SK-N-SH (cell line): ENCODE measurements at regions not wholly inside any gene's neighbourhood (a gene's known extent, or its start where the extent isn't known, plus 50 kb on each side); places are given as distances from the start of the nearest gene placed in this dataset.

ENCODE experiments used
- CTCF ChIA-PET: fragments of 300-600, 350-600 bp; formaldehyde crosslinking; extraction: SDS; loops from one replicate; lab custom pipeline; 2021; lab: Yijun Ruan, JAX
- POLR2A ChIA-PET: fragments of 350-600 bp; sonication (Branson Sonifier 250); formaldehyde crosslinking; extraction: SDS; loops from one replicate; lab custom pipeline; 2020; ENCODE audit warnings: antibody characterized with exemption, inconsistent platforms; lab: Yijun Ruan, JAX
- DNase-seq: peaks from one replicate; pipeline ENCODE4 v3.0.0; 2012
- H2AFZ ChIP-seq: fragments of 200-600 bp; sonication (generic); 2 replicates; pipeline ENCODE4 v1.8.1; 2016; ENCODE audit warnings: antibody characterized with exemption, mild to moderate bottlenecking, low read depth
- H3F3A ChIP-seq: fragments of 200-600 bp; sonication (generic); replicated peaks from 2 replicates; pipeline ENCODE3; 2016; ENCODE audit warnings: antibody characterized with exemption, mild to moderate bottlenecking; ENCODE audit not compliant: insufficient read depth
- H3K27ac ChIP-seq, 2 experiments: fragments of 200-500 bp in 1 of 2; fragments of 200-600 bp in 1 of 2; sonication (Bioruptor generic) in 1 of 2; sonication (generic), shearing (Covaris generic) in 1 of 2; 2 replicates each; pipeline versions ENCODE4 v1.5.1 to v1.6.1; 2014 to 2016; ENCODE audit warnings: low read depth in 2 of 2, inconsistent platforms in 1 of 2, low read length in 1 of 2, mild to moderate bottlenecking in 1 of 2, mixed read lengths in 1 of 2
- H3K27me3 ChIP-seq: fragments of 200-600 bp; sonication (generic), shearing (Covaris generic); 2 replicates; pipeline ENCODE4 v1.6.1; 2016; ENCODE audit warnings: mixed run types; ENCODE audit not compliant: insufficient read depth
- H3K36me3 ChIP-seq, 2 experiments: fragments of 200-500 bp in 1 of 2; fragments of 200-600 bp in 1 of 2; sonication (Bioruptor generic) in 1 of 2; sonication (generic) in 1 of 2; replicated peaks in 1 of 2; 2 replicates each; pipeline versions ENCODE3 to v1.5.1; 2014 to 2016; ENCODE audit warnings: low read length in 1 of 2, mild to moderate bottlenecking in 1 of 2; ENCODE audit not compliant: insufficient read depth in 2 of 2, control insufficient read depth in 1 of 2
- H3K4me1 ChIP-seq, 2 experiments: fragments of 200-500 bp in 1 of 2; fragments of 200-600 bp in 1 of 2; sonication (Bioruptor generic) in 1 of 2; sonication (generic), shearing (Covaris generic) in 1 of 2; 2 replicates each; pipeline versions ENCODE4 v1.5.1 to v1.6.1; 2014 to 2016; ENCODE audit warnings: low read depth in 1 of 2, low read length in 1 of 2, mixed run types in 1 of 2; ENCODE audit not compliant: insufficient read depth in 2 of 2, control insufficient read depth in 1 of 2
- H3K4me2 ChIP-seq: fragments of 200-600 bp; sonication (generic), shearing (Covaris generic); 2 replicates; pipeline ENCODE4 v1.6.1; 2017; ENCODE audit warnings: mixed run types
- H3K4me3 ChIP-seq, 2 experiments: fragments of 200-500 bp in 1 of 2; fragments of 200-600 bp in 1 of 2; sonication (Bioruptor generic) in 1 of 2; sonication (generic), shearing (Covaris generic) in 1 of 2; 2 replicates each; pipeline versions ENCODE4 v1.5.1 to v1.8.1; 2014 to 2016; ENCODE audit warnings: low read depth in 2 of 2, inconsistent platforms in 1 of 2, low read length in 1 of 2, mild to moderate bottlenecking in 1 of 2, mixed read lengths in 1 of 2, moderate library complexity in 1 of 2
- H3K79me2 ChIP-seq: fragments of 200-600 bp; sonication (generic); 2 replicates; pipeline ENCODE4 v1.8.1; 2017; ENCODE audit warnings: mild to moderate bottlenecking; ENCODE audit not compliant: insufficient read depth
- H3K9ac ChIP-seq: fragments of 200-600 bp; sonication (generic); 2 replicates; pipeline ENCODE4 v1.6.1; 2017; ENCODE audit warnings: mixed run types
- H3K9me2 ChIP-seq: fragments of 200-600 bp; sonication (generic); 2 replicates; pipeline ENCODE4 v1.6.1; 2017; ENCODE audit warnings: mixed run types
- H3K9me3 ChIP-seq: fragments of 200-600 bp; sonication (generic); 2 replicates; pipeline ENCODE4 v1.6.1; 2017; ENCODE audit warnings: mixed run types, mild to moderate bottlenecking, moderate library complexity
- H4K20me1 ChIP-seq: fragments of 200-600 bp; sonication (generic); 2 replicates; pipeline ENCODE4 v1.6.1; 2017; ENCODE audit warnings: mild to moderate bottlenecking, mixed run types; ENCODE audit not compliant: insufficient read depth
- CHD2 ChIP-seq: fragments of 150-350 bp; IDR thresholded peaks from 2 replicates; pipeline ENCODE4 v1.6.1; 2018; ENCODE audit warnings: low read length; ENCODE audit not compliant: partially characterized antibody
- EP300 ChIP-seq, 2 experiments: IDR thresholded peaks; 2 replicates each; pipeline versions ENCODE4 v1.4.0 to v1.6.1; 2012; ENCODE audit warnings: borderline replicate concordance in 1 of 2, low read depth in 1 of 2, low read length in 1 of 2
- FOXJ3 ChIP-seq: sonication (generic); formaldehyde crosslinking; IDR thresholded peaks from 2 replicates; pipeline ENCODE4 v1.5.1; 2020; ENCODE audit warnings: mild to moderate bottlenecking, missing genetic modification reagents
- MEF2A ChIP-seq: IDR thresholded peaks from 2 replicates; pipeline ENCODE4 v1.4.0; 2012; ENCODE audit warnings: low read depth, borderline replicate concordance
- MXI1 ChIP-seq: IDR thresholded peaks from 2 replicates; pipeline ENCODE4 v1.6.1; 2012; ENCODE audit warnings: mild to moderate bottlenecking, low read depth, low read length, improper control_type of control experiment
- NFIC ChIP-seq: IDR thresholded peaks from 2 replicates; pipeline ENCODE4 v1.4.0; 2012; ENCODE audit warnings: borderline replicate concordance
- POLR2AphosphoS5 ChIP-seq: IDR thresholded peaks from 2 replicates; pipeline ENCODE4 v1.6.1; 2012; ENCODE audit warnings: low read depth, low read length
- RFX5 ChIP-seq: IDR thresholded peaks from 2 replicates; pipeline ENCODE4 v1.6.1; 2012; ENCODE audit warnings: mild to moderate bottlenecking, improper control_type of control experiment, low read length
- RXRA ChIP-seq: IDR thresholded peaks from 2 replicates; pipeline ENCODE4 v1.4.0; 2012; ENCODE audit warnings: low read depth, mild to moderate bottlenecking, borderline replicate concordance
- TAF1 ChIP-seq: IDR thresholded peaks from 2 replicates; pipeline ENCODE4 v1.6.1; 2012; ENCODE audit warnings: low read depth, mild to moderate bottlenecking, low read length, moderate library complexity, borderline replicate concordance
- USF1 ChIP-seq: IDR thresholded peaks from 2 replicates; pipeline ENCODE4 v1.4.0; 2012; ENCODE audit warnings: low read depth, borderline replicate concordance
- WGBS: methylation state at CpG from one replicate; pipeline ENCODE4 v1.1.6; 2017; ENCODE audit warnings: low lambda C conversion rate; 5-methylcytosine and 5-hydroxymethylcytosine counted together
- TF ChIP-seq, protein P1 (sequence below): IDR thresholded peaks from 2 replicates; pipeline ENCODE4 v1.6.1; 2012; ENCODE audit warnings: mild to moderate bottlenecking, low read depth, low read length, moderate library complexity

GRCh38 chr10:35705671-35706070 is 63.6 kb upstream of the FZD8 start:
- Histone ChIP-seq H3K27ac (no peak overlapping the region), H3K9me3 (no peaks in the 10 kb centered on the region), H3K4me1 (no peaks in the 10 kb centered on the region), H3K4me3 (no peak overlapping the region), H3K36me3 (no peaks in the 10 kb centered on the region), H2AFZ (no peak overlapping the region), H3K4me2 (no peak overlapping the region), H3K27me3 (no peaks in the 10 kb centered on the region), H4K20me1 (no peaks in the 10 kb centered on the region), H3K79me2 (no peaks in the 10 kb centered on the region), H3F3A (no peaks in the 10 kb centered on the region), H3K9me2 (no peaks in the 10 kb centered on the region), H3K9ac (no peak overlapping the region)
- no peak for TF ChIP-seq RFX5
- no peak for TF ChIP-seq RXRA
- TF ChIP-seq FOXJ3 (CRISPR knock-in tag): no peak
- 42% methylated on average over 2 of the region's 2 CpGs for WGBS
- CTCF ChIA-PET: interaction anchor here (0.7 kb wide), 1 partner anchor 47 kb away, joined by 3 read pairs; no protein-coding TSS in a partner anchor
- no peak for DNase-seq
- POLR2A ChIA-PET: no interaction called here

- Histone ChIP-seq H3K27me3 (no peaks in the 10 kb centered on the region), H3K36me3 (no peaks in the 10 kb centered on the region), H3K9ac (no peak overlapping the region), H3K4me3 (no peak overlapping the region), H3K9me2 (no peaks in the 10 kb centered on the region), H4K20me1 (no peaks in the 10 kb centered on the region), H3K4me2 (no peak overlapping the region), H3K9me3 (no peaks in the 10 kb centered on the region), H2AFZ (no peak overlapping the region), H3K4me1 (no peaks in the 10 kb centered on the region), H3K79me2 (no peaks in the 10 kb centered on the region), H3K27ac (no peak overlapping the region), H3F3A (no peaks in the 10 kb centered on the region)
- WGBS: 45% methylated on average over 5 of the region's 5 CpGs
- TF ChIP-seq, protein P1, sequence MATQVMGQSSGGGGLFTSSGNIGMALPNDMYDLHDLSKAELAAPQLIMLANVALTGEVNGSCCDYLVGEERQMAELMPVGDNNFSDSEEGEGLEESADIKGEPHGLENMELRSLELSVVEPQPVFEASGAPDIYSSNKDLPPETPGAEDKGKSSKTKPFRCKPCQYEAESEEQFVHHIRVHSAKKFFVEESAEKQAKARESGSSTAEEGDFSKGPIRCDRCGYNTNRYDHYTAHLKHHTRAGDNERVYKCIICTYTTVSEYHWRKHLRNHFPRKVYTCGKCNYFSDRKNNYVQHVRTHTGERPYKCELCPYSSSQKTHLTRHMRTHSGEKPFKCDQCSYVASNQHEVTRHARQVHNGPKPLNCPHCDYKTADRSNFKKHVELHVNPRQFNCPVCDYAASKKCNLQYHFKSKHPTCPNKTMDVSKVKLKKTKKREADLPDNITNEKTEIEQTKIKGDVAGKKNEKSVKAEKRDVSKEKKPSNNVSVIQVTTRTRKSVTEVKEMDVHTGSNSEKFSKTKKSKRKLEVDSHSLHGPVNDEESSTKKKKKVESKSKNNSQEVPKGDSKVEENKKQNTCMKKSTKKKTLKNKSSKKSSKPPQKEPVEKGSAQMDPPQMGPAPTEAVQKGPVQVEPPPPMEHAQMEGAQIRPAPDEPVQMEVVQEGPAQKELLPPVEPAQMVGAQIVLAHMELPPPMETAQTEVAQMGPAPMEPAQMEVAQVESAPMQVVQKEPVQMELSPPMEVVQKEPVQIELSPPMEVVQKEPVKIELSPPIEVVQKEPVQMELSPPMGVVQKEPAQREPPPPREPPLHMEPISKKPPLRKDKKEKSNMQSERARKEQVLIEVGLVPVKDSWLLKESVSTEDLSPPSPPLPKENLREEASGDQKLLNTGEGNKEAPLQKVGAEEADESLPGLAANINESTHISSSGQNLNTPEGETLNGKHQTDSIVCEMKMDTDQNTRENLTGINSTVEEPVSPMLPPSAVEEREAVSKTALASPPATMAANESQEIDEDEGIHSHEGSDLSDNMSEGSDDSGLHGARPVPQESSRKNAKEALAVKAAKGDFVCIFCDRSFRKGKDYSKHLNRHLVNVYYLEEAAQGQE: no peak
- no peak for TF ChIP-seq TAF1
- no peak for TF ChIP-seq EP300 (IDR thresholded peaks at IDR 0.05; ENCODE audit: borderline replicate concordance in 1 of 2, low read depth in 1 of 2, low read length in 1 of 2)
- TF ChIP-seq RFX5: no peak
- no peak for TF ChIP-seq POLR2AphosphoS5
- no peak for TF ChIP-seq NFIC
- no peak for TF ChIP-seq MEF2A
- TF ChIP-seq MXI1: no peak
- no peak for TF ChIP-seq CHD2
- no peak for TF ChIP-seq USF1
- TF ChIP-seq FOXJ3 (CRISPR knock-in tag): no peak
- DNase-seq: no peak
- CTCF ChIA-PET: no interaction called here
- POLR2A ChIA-PET: no interaction called here
Measured at GRCh38 chr10:35705051-35705450, 63.0 kb upstream of the FZD8 start.
